WTC11 (cell line): ENCODE measurements at regions not wholly inside any gene's neighbourhood (a gene's known extent, or its start where the extent isn't known, plus 50 kb on each side); places are given as distances from the start of the nearest gene placed in this dataset.

ENCODE experiments used
- ATAC-seq: fragments of 200-7000 bp; cut with Tn5 transposase; 2 replicates; pipeline ENCODE4 v1.10.0; 2021; ENCODE audit warnings: mild to moderate bottlenecking, moderate library complexity
- CTCF ChIA-PET: fragments of 300-600 bp; sonication (Branson Sonifier 250); formaldehyde crosslinking; loops from one replicate; lab custom pipeline; 2021; ENCODE audit warnings: antibody characterized with exemption; lab: Charles Lee
- POLR2A ChIA-PET: fragments of 350-600 bp; sonication (Branson Sonifier 250); formaldehyde crosslinking; loops from one replicate; lab custom pipeline; 2021; ENCODE audit warnings: antibody characterized with exemption; lab: Charles Lee
- DNase-seq: peaks from one replicate; pipeline ENCODE4 v3.0.0; 2021; ENCODE audit warnings: low spot score
- H3K27ac Mint-ChIP-seq: 2 replicates; pipeline ENCODE4 v1.8.0; 2021; ENCODE audit warnings: mixed read lengths
- H3K27me3 Mint-ChIP-seq: 2 replicates; pipeline ENCODE4 v1.8.0; 2021; ENCODE audit warnings: low read depth, mild to moderate bottlenecking, moderate library complexity, mixed read lengths
- H3K36me3 Mint-ChIP-seq: 2 replicates; pipeline ENCODE4 v1.8.0; 2021; ENCODE audit warnings: mixed read lengths
- H3K4me1 Mint-ChIP-seq: 2 replicates; pipeline ENCODE4 v1.8.0; 2022; ENCODE audit warnings: mixed read lengths
- H3K4me3 Mint-ChIP-seq: 2 replicates; pipeline ENCODE4 v1.8.0; 2021; ENCODE audit warnings: mild to moderate bottlenecking, moderate library complexity, mixed read lengths
- H3K9me3 Mint-ChIP-seq: 2 replicates; pipeline ENCODE4 v1.8.0; 2021; ENCODE audit warnings: mixed read lengths
- ATF3 ChIP-seq: sonication (generic); formaldehyde crosslinking; conservative IDR thresholded peaks from 2 replicates; pipeline ENCODE4 v1.8.1; 2022; ENCODE audit warnings: mild to moderate bottlenecking, missing genetic modification reagents
- CBFB ChIP-seq: sonication (generic); formaldehyde crosslinking; IDR thresholded peaks from 2 replicates; pipeline ENCODE4 v1.8.1; 2022; ENCODE audit warnings: mild to moderate bottlenecking, low read depth, missing genetic modification reagents
- CDX4 ChIP-seq: fragments of 250-450 bp; sonication (Bioruptor Pico); IDR thresholded peaks from 2 replicates; pipeline ENCODE4 v1.9.0; 2021; ENCODE audit warnings: moderate library complexity, mild to moderate bottlenecking, inconsistent platforms, borderline replicate concordance
- ESRRA ChIP-seq: sonication (generic); formaldehyde crosslinking; IDR thresholded peaks from 2 replicates; pipeline ENCODE4 v1.8.1; 2022; ENCODE audit warnings: mild to moderate bottlenecking, missing genetic modification reagents, borderline replicate concordance
- FOXP1 ChIP-seq: sonication (generic); formaldehyde crosslinking; IDR thresholded peaks from 2 replicates; pipeline ENCODE4 v1.8.0; 2022; ENCODE audit warnings: missing genetic modification reagents, mild to moderate bottlenecking, moderate library complexity, borderline replicate concordance
- GABPB1 ChIP-seq: sonication (generic); formaldehyde crosslinking; IDR thresholded peaks from 2 replicates; pipeline ENCODE4 v1.8.1; 2023; ENCODE audit warnings: mild to moderate bottlenecking, missing genetic modification reagents
- HMGA2 ChIP-seq: fragments of 250-450 bp; sonication (Bioruptor Pico); IDR thresholded peaks from 2 replicates; pipeline ENCODE4 v1.4.0; 2021; ENCODE audit warnings: mild to moderate bottlenecking, moderate library complexity
- IRF2 ChIP-seq: sonication (generic); formaldehyde crosslinking; IDR thresholded peaks from 2 replicates; pipeline ENCODE4 v1.8.0; 2022; ENCODE audit warnings: low read depth, missing genetic modification reagents, borderline replicate concordance
- MYBL2 ChIP-seq: sonication (generic); formaldehyde crosslinking; IDR thresholded peaks from 2 replicates; pipeline ENCODE4 v1.8.1; 2023; ENCODE audit warnings: mild to moderate bottlenecking, moderate library complexity, missing genetic modification reagents
- PRRX2 ChIP-seq: fragments of 250-450 bp; sonication (Bioruptor Pico); IDR thresholded peaks from 2 replicates; pipeline ENCODE4 v1.8.0; 2021; ENCODE audit warnings: mild to moderate bottlenecking
- STAT6 ChIP-seq: sonication (generic); formaldehyde crosslinking; conservative IDR thresholded peaks from 2 replicates; pipeline ENCODE4 v1.8.1; 2023; ENCODE audit warnings: mild to moderate bottlenecking, low read depth, missing genetic modification reagents, moderate library complexity
- ZMAT4 ChIP-seq: fragments of 250-450 bp; sonication (Bioruptor Pico); IDR thresholded peaks from 2 replicates; pipeline ENCODE4 v1.9.0; 2021; ENCODE audit warnings: mild to moderate bottlenecking
- ZNF121 ChIP-seq: sonication (generic); formaldehyde crosslinking; IDR thresholded peaks from 2 replicates; pipeline ENCODE4 v1.8.0; 2023; ENCODE audit warnings: missing genetic modification reagents
- ZNF317 ChIP-seq: sonication (generic); formaldehyde crosslinking; IDR thresholded peaks from 2 replicates; pipeline ENCODE4 v1.8.1; 2023; ENCODE audit warnings: low read depth, mild to moderate bottlenecking, moderate library complexity, missing genetic modification reagents, borderline replicate concordance
- TF ChIP-seq, protein P1 (sequence below): fragments of 250-450 bp; sonication (Bioruptor Pico); IDR thresholded peaks from 2 replicates; pipeline ENCODE4 v1.8.0; 2021; ENCODE audit warnings: mild to moderate bottlenecking
- TF ChIP-seq, protein P2 (sequence below): sonication (generic); formaldehyde crosslinking; IDR thresholded peaks from 2 replicates; pipeline ENCODE4 v1.8.1; 2023; ENCODE audit warnings: mild to moderate bottlenecking, missing genetic modification reagents
- TF ChIP-seq, protein P3 (sequence below): sonication (generic); formaldehyde crosslinking; IDR thresholded peaks from 2 replicates; pipeline ENCODE4 v1.8.1; 2022; ENCODE audit warnings: missing genetic modification reagents, borderline replicate concordance

DNA sequence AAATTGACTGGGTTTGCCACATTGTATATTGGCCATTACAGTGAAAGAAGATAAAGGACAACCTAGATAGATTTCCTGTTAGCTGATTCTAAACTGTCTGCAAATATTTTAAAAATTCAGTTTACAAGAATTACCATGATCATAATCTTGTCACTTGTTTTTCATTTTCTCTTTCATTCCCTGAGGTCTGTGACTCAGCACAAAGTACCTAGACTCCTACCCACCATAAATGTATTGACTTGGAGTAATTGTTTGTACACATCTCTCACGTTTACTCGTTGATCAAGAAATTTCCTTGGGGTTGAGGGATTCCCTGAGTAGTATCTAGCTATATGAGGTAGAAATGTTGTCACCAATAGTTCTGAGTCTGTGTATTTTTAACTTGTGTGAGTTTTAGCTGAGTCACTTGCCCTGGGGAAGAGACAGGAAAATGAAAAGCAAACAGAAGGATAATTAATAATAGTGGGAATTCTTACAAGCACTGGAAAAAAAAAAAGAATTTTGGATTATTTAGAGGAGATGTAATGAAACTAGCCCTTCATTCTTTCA, 299.2 kb upstream of the DACH1 start:
- no peak for DNase-seq
- Mint-ChIP-seq H3K4me3 (no peak overlapping the region), H3K36me3 (no peaks in the 10 kb centered on the region), H3K27me3 (no peaks in the 10 kb centered on the region), H3K9me3 (0 out of 2 replicates have a peak, but pooled peaks cover 3% of the 10 kb centered on the region), H3K4me1 (peaks cover 3% of the 10 kb centered on the region; the same call in 1 of the 2 replicates), H3K27ac (no peak overlapping the region)
- ChIA-PET CTCF (interaction anchor here (0.5 kb wide), 1 partner anchor 682 kb away, joined by 3 read pairs; no protein-coding TSS in a partner anchor), POLR2A (no interaction called here)
- ATAC-seq: no peak
- TF ChIP-seq, protein P1, sequence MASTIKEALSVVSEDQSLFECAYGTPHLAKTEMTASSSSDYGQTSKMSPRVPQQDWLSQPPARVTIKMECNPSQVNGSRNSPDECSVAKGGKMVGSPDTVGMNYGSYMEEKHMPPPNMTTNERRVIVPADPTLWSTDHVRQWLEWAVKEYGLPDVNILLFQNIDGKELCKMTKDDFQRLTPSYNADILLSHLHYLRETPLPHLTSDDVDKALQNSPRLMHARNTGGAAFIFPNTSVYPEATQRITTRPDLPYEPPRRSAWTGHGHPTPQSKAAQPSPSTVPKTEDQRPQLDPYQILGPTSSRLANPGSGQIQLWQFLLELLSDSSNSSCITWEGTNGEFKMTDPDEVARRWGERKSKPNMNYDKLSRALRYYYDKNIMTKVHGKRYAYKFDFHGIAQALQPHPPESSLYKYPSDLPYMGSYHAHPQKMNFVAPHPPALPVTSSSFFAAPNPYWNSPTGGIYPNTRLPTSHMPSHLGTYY (CRISPR knock-in tag): no peak
- TF ChIP-seq CDX4 (no peak), ESRRA (CRISPR knock-in tag) (no peak), STAT6 (no peak), ZNF317 (no peak), CBFB (CRISPR knock-in tag) (no peak), GABPB1 (no peak), ZNF121 (CRISPR knock-in tag) (no peak), PRRX2 (CRISPR knock-in tag) (no peak), ZMAT4 (CRISPR knock-in tag) (no peak), IRF2 (CRISPR knock-in tag) (no peak), MYBL2 (no peak), ATF3 (no peak)
- TF ChIP-seq, protein P2, sequence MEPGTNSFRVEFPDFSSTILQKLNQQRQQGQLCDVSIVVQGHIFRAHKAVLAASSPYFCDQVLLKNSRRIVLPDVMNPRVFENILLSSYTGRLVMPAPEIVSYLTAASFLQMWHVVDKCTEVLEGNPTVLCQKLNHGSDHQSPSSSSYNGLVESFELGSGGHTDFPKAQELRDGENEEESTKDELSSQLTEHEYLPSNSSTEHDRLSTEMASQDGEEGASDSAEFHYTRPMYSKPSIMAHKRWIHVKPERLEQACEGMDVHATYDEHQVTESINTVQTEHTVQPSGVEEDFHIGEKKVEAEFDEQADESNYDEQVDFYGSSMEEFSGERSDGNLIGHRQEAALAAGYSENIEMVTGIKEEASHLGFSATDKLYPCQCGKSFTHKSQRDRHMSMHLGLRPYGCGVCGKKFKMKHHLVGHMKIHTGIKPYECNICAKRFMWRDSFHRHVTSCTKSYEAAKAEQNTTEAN (CRISPR knock-in tag): no peak
- TF ChIP-seq, protein P3, sequence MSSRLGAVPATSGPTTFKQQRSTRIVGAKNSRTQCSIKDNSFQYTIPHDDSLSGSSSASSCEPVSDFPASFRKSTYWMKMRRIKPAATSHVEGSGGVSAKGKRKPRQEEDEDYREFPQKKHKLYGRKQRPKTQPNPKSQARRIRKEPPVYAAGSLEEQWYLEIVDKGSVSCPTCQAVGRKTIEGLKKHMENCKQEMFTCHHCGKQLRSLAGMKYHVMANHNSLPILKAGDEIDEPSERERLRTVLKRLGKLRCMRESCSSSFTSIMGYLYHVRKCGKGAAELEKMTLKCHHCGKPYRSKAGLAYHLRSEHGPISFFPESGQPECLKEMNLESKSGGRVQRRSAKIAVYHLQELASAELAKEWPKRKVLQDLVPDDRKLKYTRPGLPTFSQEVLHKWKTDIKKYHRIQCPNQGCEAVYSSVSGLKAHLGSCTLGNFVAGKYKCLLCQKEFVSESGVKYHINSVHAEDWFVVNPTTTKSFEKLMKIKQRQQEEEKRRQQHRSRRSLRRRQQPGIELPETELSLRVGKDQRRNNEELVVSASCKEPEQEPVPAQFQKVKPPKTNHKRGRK (CRISPR knock-in tag): no peak

DNA sequence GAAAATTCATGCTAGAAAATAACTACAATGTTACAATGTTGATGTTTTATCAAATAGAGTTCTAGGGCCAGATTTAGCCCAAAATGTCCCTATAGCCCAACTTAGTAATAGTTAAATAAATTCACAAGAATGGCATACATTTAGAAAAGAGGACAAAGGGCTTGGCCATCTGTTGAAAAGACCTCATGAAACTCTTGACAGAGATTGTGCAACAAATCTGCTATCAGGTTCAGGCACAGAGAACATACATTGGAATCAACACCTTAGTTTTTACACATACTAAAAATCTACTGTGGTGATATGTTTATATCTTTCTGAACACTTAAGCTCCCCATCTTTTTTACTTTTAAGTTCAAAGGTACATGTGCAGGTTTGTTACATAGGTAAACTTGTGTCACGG, 298.3 kb upstream of the DACH1 start:
- POLR2A ChIA-PET: no interaction called here
- CTCF ChIA-PET: no interaction called here
- Mint-ChIP-seq H3K36me3 (no peaks in the 10 kb centered on the region), H3K27me3 (no peaks in the 10 kb centered on the region), H3K4me3 (no peak overlapping the region), H3K9me3 (0 out of 2 replicates have a peak, but pooled peaks cover 3% of the 10 kb centered on the region), H3K4me1 (peaks cover 3% of the 10 kb centered on the region; the same call in 1 of the 2 replicates), H3K27ac (no peak overlapping the region)
- DNase-seq (no peak), ATAC-seq (no peak)
- TF ChIP-seq FOXP1 (CRISPR knock-in tag) (no peak), HMGA2 (CRISPR knock-in tag) (no peak)
